ENCODE measurements at regions not wholly inside any gene's neighbourhood (a gene's known extent, or its start where the extent isn't known, plus 50 kb on each side); places are given as distances from the start of the nearest gene placed in this dataset.

- Histone ChIP-seq H3K4me1 (ENCODE audit: control insufficient read depth in 5 of 5, insufficient read depth in 5 of 5, low read length in 5 of 5) (no peaks in the 10 kb centered on the region), H3K36me3 (ENCODE audit: control insufficient read depth in 4 of 4, insufficient read depth in 4 of 4, low read length in 4 of 4) (no peaks in the 10 kb centered on the region), H3K9me3 (ENCODE audit: control insufficient read depth in 4 of 4, insufficient read depth in 3 of 4, low read length in 3 of 4) (peaks cover 0 to 4% (median 0%) of the 10 kb centered on the region in 4 donors), H3K27me3 (ENCODE audit: control insufficient read depth in 3 of 3, insufficient read depth in 3 of 3, low read length in 2 of 3) (no peaks in the 10 kb centered on the region), H3K4me3 (no peak overlapping the region), H3K9ac (ENCODE audit: insufficient read depth in 1 of 2, low read length in 2 of 2) (no peak overlapping the region), H3K27ac (ENCODE audit: low read depth in 1 of 2, low read length in 1 of 2) (no peak overlapping the region)
- 82 to 93% methylated on average over 6 of the region's 6 CpGs for WGBS, 2 donors
- DNase-seq, result no peak
- TF ChIP-seq CTCF (IDR thresholded peaks at IDR 0.05; ENCODE audit: control extremely low read depth, extremely low read depth), result no peak
- ATAC-seq (ENCODE audit: insufficient read depth, low FRiP score), result no peak
Observed at GRCh38 chr2:219784178-219784577, 156.7 kb downstream of the SLC4A3 start.

GRCh38 chr2:219789476-219789875 lies 162.0 kb downstream of the SLC4A3 start:
- Histone ChIP-seq H3K4me1 (ENCODE audit: control insufficient read depth in 5 of 5, insufficient read depth in 5 of 5, low read length in 5 of 5) (no peaks in the 10 kb centered on the region), H3K27ac (ENCODE audit: low read depth in 1 of 2, low read length in 1 of 2) (no peak overlapping the region), H3K9me3 (ENCODE audit: control insufficient read depth in 4 of 4, insufficient read depth in 3 of 4, low read length in 3 of 4) (peaks cover 0 to 2% (median 0%) of the 10 kb centered on the region in 4 donors), H3K27me3 (ENCODE audit: control insufficient read depth in 3 of 3, insufficient read depth in 3 of 3, low read length in 2 of 3) (no peaks in the 10 kb centered on the region), H3K4me3 (no peak overlapping the region), H3K9ac (ENCODE audit: insufficient read depth in 1 of 2, low read length in 2 of 2) (no peak overlapping the region), H3K36me3 (ENCODE audit: control insufficient read depth in 4 of 4, insufficient read depth in 4 of 4, low read length in 4 of 4) (no peaks in the 10 kb centered on the region)
- DNase-seq (no peak), ATAC-seq (ENCODE audit: insufficient read depth, low FRiP score) (no peak)
- TF ChIP-seq CTCF (IDR thresholded peaks at IDR 0.05; ENCODE audit: control extremely low read depth, extremely low read depth), result no peak

GRCh38 chr2:219792446-219792845 lies 165.0 kb downstream of the SLC4A3 start:
- TF ChIP-seq CTCF (IDR thresholded peaks at IDR 0.05; ENCODE audit: control extremely low read depth, extremely low read depth), result no peak
- Histone ChIP-seq H3K9ac (ENCODE audit: insufficient read depth in 1 of 2, low read length in 2 of 2) (no peak overlapping the region), H3K36me3 (ENCODE audit: control insufficient read depth in 4 of 4, insufficient read depth in 4 of 4, low read length in 4 of 4) (no peaks in the 10 kb centered on the region), H3K4me3 (no peak overlapping the region), H3K27ac (ENCODE audit: low read depth in 1 of 2, low read length in 1 of 2) (no peak overlapping the region), H3K4me1 (ENCODE audit: control insufficient read depth in 5 of 5, insufficient read depth in 5 of 5, low read length in 5 of 5) (no peaks in the 10 kb centered on the region), H3K27me3 (ENCODE audit: control insufficient read depth in 3 of 3, insufficient read depth in 3 of 3, low read length in 2 of 3) (no peaks in the 10 kb centered on the region), H3K9me3 (ENCODE audit: control insufficient read depth in 4 of 4, insufficient read depth in 3 of 4, low read length in 3 of 4) (peaks cover 0 to 4% (median 0%) of the 10 kb centered on the region in 4 donors)
- DNase-seq, result no peak
- ATAC-seq (ENCODE audit: insufficient read depth, low FRiP score), result no peak
- 90 to 95% methylated on average over 4 of the region's 4 CpGs for WGBS, 2 donors

GRCh38 chr2:219798430-219798829 lies 171.0 kb downstream of the SLC4A3 start:
- no peak for TF ChIP-seq CTCF (IDR thresholded peaks at IDR 0.05; ENCODE audit: control extremely low read depth, extremely low read depth)
- H3K36me3 ChIP-seq (ENCODE audit: control insufficient read depth in 4 of 4, insufficient read depth in 4 of 4, low read length in 4 of 4), result no peaks in the 10 kb centered on the region
- WGBS, 2 donors, result 92 to 94% methylated on average over 2 of the region's 2 CpGs
- no peak overlapping the region for H3K4me3 ChIP-seq
- H3K27ac ChIP-seq (ENCODE audit: low read depth in 1 of 2, low read length in 1 of 2), result no peak overlapping the region
- no peaks in the 10 kb centered on the region for H3K4me1 ChIP-seq (ENCODE audit: control insufficient read depth in 5 of 5, insufficient read depth in 5 of 5, low read length in 5 of 5)
- H3K9ac ChIP-seq (ENCODE audit: insufficient read depth in 1 of 2, low read length in 2 of 2), result no peak overlapping the region
- H3K9me3 ChIP-seq (ENCODE audit: control insufficient read depth in 4 of 4, insufficient read depth in 3 of 4, low read length in 3 of 4), result peaks cover 0 to 6% (median 0%) of the 10 kb centered on the region in 4 donors
- H3K27me3 ChIP-seq (ENCODE audit: control insufficient read depth in 3 of 3, insufficient read depth in 3 of 3, low read length in 2 of 3), result no peaks in the 10 kb centered on the region
- DNase-seq, result no peak
- ATAC-seq (ENCODE audit: insufficient read depth, low FRiP score), result no peak

Measured in lung (tissue), 11 donors.